Lower lobe of right lung (tissue), 2 donors: ENCODE measurements at regions not wholly inside any gene's neighbourhood (a gene's known extent, or its start where the extent isn't known, plus 50 kb on each side); places are given as distances from the start of the nearest gene placed in this dataset.

Experiments
- ATAC-seq, 2 donors: fragments of 200-7000 bp; cut with Tn5 transposase; one replicate each; pipeline ENCODE4 v1.9.1; 2020 to 2022; ENCODE audit warnings: mild to moderate bottlenecking in 2 of 2, moderate library complexity in 2 of 2
- DNase-seq: peaks from one replicate; pipeline ENCODE4 v3.0.0-alpha.2; 2020
- H3K27ac ChIP-seq: fragments of 200-600 bp; one replicate; pipeline ENCODE4 v1.8.0; 2022
- H3K27me3 ChIP-seq: fragments of 200-600 bp; one replicate; pipeline ENCODE4 v1.8.0; 2022; ENCODE audit warnings: low read depth
- H3K36me3 ChIP-seq: fragments of 200-600 bp; one replicate; pipeline ENCODE4 v1.8.0; 2022; ENCODE audit warnings: mild to moderate bottlenecking
- H3K4me1 ChIP-seq: fragments of 200-600 bp; one replicate; pipeline ENCODE4 v1.8.0; 2022
- H3K4me3 ChIP-seq: fragments of 200-600 bp; one replicate; pipeline ENCODE4 v1.8.0; 2022; ENCODE audit warnings: mild to moderate bottlenecking
- H3K9me3 ChIP-seq: fragments of 200-600 bp; one replicate; pipeline ENCODE4 v1.8.0; 2022
- intact Hi-C: fragments of 100-400 bp; cut with DNase I; formaldehyde crosslinking; loops from one replicate; pipeline ENCODE4 v1.11.0; 2022
- TF ChIP-seq, protein P1 (sequence below): fragments of 200-600 bp; IDR thresholded peaks from one replicate; pipeline ENCODE4 v1.8.0; 2022; ENCODE audit warnings: antibody characterized with exemption, mild to moderate bottlenecking
- donor health status: DM: no; HTN: yes; CAD: no; lungs with severe emphysema.

- intact Hi-C loops = no loop called here
- Histone ChIP-seq H3K36me3 (no peaks in the 10 kb centered on the region), H3K27me3 (no peaks in the 10 kb centered on the region), H3K4me3 (no peak overlapping the region), H3K4me1 (no peaks in the 10 kb centered on the region), H3K27ac (no peak overlapping the region), H3K9me3 (no peaks in the 10 kb centered on the region)
- TF ChIP-seq, protein P1, sequence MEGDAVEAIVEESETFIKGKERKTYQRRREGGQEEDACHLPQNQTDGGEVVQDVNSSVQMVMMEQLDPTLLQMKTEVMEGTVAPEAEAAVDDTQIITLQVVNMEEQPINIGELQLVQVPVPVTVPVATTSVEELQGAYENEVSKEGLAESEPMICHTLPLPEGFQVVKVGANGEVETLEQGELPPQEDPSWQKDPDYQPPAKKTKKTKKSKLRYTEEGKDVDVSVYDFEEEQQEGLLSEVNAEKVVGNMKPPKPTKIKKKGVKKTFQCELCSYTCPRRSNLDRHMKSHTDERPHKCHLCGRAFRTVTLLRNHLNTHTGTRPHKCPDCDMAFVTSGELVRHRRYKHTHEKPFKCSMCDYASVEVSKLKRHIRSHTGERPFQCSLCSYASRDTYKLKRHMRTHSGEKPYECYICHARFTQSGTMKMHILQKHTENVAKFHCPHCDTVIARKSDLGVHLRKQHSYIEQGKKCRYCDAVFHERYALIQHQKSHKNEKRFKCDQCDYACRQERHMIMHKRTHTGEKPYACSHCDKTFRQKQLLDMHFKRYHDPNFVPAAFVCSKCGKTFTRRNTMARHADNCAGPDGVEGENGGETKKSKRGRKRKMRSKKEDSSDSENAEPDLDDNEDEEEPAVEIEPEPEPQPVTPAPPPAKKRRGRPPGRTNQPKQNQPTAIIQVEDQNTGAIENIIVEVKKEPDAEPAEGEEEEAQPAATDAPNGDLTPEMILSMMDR = no peak
- ATAC-seq (no peak), DNase-seq (no peak)
Observed at GRCh38 chr1:172870901-172871606, 179.7 kb downstream of the TNFSF18 start.

DNA sequence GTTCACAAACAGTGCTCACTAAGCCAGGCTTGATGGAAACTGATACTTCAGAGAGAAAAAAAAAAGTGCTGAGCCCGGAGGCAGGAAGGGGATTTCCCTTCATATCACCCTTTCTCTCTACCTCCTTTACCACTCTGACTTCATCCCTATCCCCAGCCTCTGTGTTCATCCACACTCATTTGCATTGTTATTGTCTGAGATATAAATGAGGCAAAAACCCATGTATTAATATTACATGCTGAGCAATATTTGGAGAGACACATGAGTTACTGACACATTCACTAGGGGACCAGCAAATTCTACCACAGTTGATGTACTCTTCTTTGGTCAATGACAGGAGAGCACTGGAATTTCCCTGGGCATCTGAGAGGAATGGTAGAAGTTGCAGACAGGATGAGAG, 175.8 kb downstream of the TNFSF18 start:
- Histone ChIP-seq H3K27me3 (no peaks in the 10 kb centered on the region), H3K9me3 (no peaks in the 10 kb centered on the region), H3K4me1 (no peaks in the 10 kb centered on the region), H3K27ac (no peak overlapping the region), H3K4me3 (no peak overlapping the region), H3K36me3 (no peaks in the 10 kb centered on the region)
- TF ChIP-seq, protein P1 = no peak
- no peak for DNase-seq
- intact Hi-C loops = no loop called here
- no peak for ATAC-seq

- DNase-seq = no peak
- intact Hi-C loops = no loop called here
- no peak overlapping the region for H3K27ac ChIP-seq
- no peaks in the 10 kb centered on the region for H3K4me1 ChIP-seq
- no peaks in the 10 kb centered on the region for H3K27me3 ChIP-seq
- no peaks in the 10 kb centered on the region for H3K36me3 ChIP-seq
- ATAC-seq = no peak
- TF ChIP-seq, protein P1 = no peak
- no peaks in the 10 kb centered on the region for H3K9me3 ChIP-seq
- H3K4me3 ChIP-seq = no peak overlapping the region
Observed at GRCh38 chr1:172875892-172876291, 174.8 kb downstream of the TNFSF18 start.

- Histone ChIP-seq H3K9me3 (no peaks in the 10 kb centered on the region), H3K27ac (no peak overlapping the region), H3K27me3 (no peaks in the 10 kb centered on the region), H3K4me3 (no peak overlapping the region), H3K36me3 (no peaks in the 10 kb centered on the region), H3K4me1 (peaks cover 3% of the 10 kb centered on the region)
- TF ChIP-seq, protein P1 = no peak
- ATAC-seq (no peak), DNase-seq (no peak)
- intact Hi-C loops = no loop called here
Observed at GRCh38 chr1:172882385-172882784, 168.4 kb downstream of the TNFSF18 start.

DNA sequence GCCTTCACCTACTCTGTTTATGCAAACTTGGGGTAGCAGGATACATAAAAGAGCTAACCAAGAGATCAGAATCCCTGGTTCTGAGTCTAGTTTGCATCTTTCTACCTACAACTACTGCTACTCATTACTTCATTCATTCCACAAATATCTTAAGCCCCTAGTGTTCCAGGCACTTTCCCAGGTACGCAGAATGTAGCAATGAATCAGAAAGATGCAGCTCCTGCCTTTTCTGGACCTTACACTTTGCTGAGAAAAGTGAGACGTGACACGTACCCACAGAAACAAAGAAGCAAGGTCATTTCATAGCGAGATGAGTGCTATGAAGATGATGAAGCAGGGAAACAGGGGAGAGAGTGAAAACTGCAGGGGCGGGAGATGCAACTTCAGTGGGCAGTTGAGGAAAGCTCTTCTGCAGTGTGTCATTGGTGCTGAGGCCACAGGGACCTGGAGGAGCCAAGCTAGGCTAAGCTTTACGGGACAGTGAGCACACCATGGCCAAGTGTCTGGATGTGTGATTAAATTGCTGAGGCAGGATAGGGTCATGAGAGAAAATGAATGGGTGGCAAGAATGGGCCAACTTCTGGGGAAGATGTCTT, 167.9 kb downstream of the TNFSF18 start:
- ATAC-seq = no peak
- intact Hi-C loops = no loop called here

More for the DNA sequence above, 167.9 kb downstream of the TNFSF18 start:
- DNase-seq = no peak
- Histone ChIP-seq H3K9me3 (no peaks in the 10 kb centered on the region), H3K4me3 (no peak overlapping the region), H3K27me3 (no peaks in the 10 kb centered on the region), H3K4me1 (peaks cover 3% of the 10 kb centered on the region), H3K27ac (no peak overlapping the region), H3K36me3 (no peaks in the 10 kb centered on the region)
- TF ChIP-seq, protein P1 = no peak
